HCT116 (cell line): ENCODE measurements at regions not wholly inside any gene's neighbourhood (a gene's known extent, or its start where the extent isn't known, plus 50 kb on each side); places are given as distances from the start of the nearest gene placed in this dataset.

Experiments
- CTCF ChIP-seq, 3 experiments: fragments of 200-600 bp in 1 of 3; sonication (generic) in 1 of 3; IDR thresholded peaks in 2 of 3; conservative IDR thresholded peaks in 1 of 3; 2 replicates each; pipeline ENCODE4 v1.5.1; 2012 to 2017; ENCODE audit warnings: low read depth in 2 of 3, low read length in 2 of 3, antibody characterized with exemption in 1 of 3, borderline replicate concordance in 1 of 3, control low read depth in 1 of 3, mild to moderate bottlenecking in 1 of 3, mixed read lengths in 1 of 3, mixed run types in 1 of 3, moderate library complexity in 1 of 3; ENCODE audit not compliant: insufficient read depth in 1 of 3
- POLR2AphosphoS5 ChIP-seq: IDR thresholded peaks from 2 replicates; pipeline ENCODE4 v1.6.1; 2011; ENCODE audit warnings: mild to moderate bottlenecking, low read depth, low read length, moderate library complexity

GRCh38 chr12:89878950-89879349 is 170.3 kb upstream of the ATP2B1 start:
- TF ChIP-seq CTCF (IDR thresholded peaks at IDR 0.05 in 2 of 3, conservative IDR thresholded peaks at IDR 0.05 in 1 of 3; ENCODE audit: borderline replicate concordance in 1 of 3, insufficient read depth in 1 of 3, low read depth in 2 of 3, low read length in 2 of 3) (no peak), POLR2AphosphoS5 (no peak)
